Sciatic nerve (tissue), 2 donors: ENCODE measurements at regions not wholly inside any gene's neighbourhood (a gene's known extent, or its start where the extent isn't known, plus 50 kb on each side); places are given as distances from the start of the nearest gene placed in this dataset.

Experiments
- ATAC-seq: fragments of 200-7000 bp; cut with Tn5 transposase; one replicate; pipeline ENCODE4 v1.9.1; 2020; ENCODE audit warnings: mild to moderate bottlenecking, moderate library complexity
- DNase-seq: peaks from one replicate; pipeline ENCODE4 v3.0.0-alpha.2; 2020; ENCODE audit warnings: low spot score
- intact Hi-C: fragments of 100-400 bp; cut with DNase I; formaldehyde crosslinking; loops from one replicate; pipeline ENCODE4 v1.14.2; 2022
- donor health status: DM: no; HTN: no; CAD: no.
- donor health status: DM: no; HTN: no; CAD: no.

DNA sequence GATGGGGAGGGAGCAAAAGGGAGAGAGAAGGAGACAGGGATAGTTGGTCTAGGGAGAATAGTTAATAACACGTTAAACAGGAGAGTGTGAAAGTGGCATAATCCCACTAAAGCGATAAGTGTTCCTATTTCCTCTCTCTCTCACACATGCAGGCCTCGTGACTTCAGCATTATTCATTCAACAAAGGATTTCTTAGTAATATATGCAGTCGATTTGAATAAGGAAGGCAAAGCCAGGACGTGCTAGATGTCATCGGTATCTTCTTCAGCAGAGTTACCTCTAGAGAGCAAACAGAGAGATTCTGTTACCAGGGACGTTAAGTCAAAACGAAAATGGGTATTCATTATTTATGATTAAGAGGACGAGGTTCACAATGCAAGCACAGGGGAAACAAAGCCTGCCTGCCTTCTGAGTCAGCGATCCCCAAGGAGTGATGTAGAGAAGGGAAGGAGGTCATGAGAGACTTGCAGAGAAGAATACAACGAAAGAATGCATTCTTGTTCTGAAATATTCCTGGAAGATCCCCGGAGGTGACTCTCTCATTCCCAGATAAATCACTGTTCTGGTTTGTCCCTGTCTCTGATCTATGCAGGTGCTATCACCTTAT lies 1048.4 kb downstream of the NLGN4X start:
- ATAC-seq (no peak), DNase-seq (no peak)

DNA sequence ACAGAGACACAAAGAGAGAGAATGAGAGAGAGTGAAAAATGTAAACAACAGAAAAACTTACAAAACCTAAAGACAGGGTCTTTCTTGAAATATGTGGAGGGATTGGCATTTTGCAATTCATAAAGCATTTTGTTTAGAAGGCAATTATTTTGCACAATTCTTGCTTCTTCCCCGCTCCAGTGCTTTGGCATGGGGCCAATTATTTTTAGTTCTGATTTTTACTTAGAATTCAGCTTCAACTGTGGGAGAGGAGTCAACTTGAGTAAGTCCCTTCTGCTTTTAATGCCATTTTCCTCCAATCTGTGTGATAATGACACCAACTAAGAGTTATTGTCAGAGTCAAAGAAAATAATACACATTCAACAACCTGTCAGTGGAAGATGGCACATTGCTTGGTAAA lies 1051.9 kb downstream of the NLGN4X start:
- intact Hi-C loops, result no loop called here
- DNase-seq, result no peak
- no peak for ATAC-seq

More for the DNA sequence above, 1048.4 kb downstream of the NLGN4X start:
- intact Hi-C loops, result no loop called here

DNA sequence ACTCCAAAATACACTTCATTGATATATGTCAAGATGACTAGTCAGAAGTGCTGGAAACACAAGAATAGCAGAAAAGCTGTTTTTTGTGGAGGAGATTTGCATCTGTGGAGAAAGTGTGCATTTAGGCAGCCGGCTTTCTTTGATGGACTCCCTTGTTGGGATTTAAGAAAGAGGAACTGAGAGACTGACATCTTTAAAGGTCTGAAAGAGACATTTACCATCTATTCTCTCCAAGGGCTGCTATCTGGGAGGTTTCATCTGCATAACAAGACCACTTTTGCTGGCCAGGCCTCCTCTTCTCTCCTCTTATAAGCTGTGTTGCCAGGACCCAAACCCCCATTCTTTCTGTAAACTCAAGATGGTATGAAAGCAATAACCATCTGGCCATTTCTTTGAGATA lies 1065.0 kb downstream of the NLGN4X start:
- DNase-seq (no peak), ATAC-seq (no peak)
- intact Hi-C loops, result no loop called here

DNA sequence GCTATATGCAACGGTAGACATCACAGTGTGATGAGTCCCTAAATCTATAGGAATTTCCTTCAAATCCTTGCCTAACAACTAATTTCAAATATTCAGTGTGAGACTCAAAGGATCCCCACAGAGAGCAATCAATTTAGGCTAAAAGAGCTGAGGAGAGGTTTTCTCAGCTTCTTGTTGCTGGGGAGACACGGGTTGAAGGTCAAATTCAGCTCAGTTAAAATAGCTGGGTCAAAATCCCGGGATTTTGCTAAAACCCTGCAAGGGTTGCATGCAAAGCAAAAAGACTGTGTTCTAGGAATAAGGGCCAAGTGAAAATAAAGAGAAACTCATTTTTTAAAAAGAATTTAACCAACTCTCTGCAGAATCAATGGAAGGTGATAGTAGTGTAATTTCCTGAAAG lies 1073.4 kb downstream of the NLGN4X start:
- ATAC-seq (no peak), DNase-seq (no peak)
- intact Hi-C loops, result no loop called here

DNA sequence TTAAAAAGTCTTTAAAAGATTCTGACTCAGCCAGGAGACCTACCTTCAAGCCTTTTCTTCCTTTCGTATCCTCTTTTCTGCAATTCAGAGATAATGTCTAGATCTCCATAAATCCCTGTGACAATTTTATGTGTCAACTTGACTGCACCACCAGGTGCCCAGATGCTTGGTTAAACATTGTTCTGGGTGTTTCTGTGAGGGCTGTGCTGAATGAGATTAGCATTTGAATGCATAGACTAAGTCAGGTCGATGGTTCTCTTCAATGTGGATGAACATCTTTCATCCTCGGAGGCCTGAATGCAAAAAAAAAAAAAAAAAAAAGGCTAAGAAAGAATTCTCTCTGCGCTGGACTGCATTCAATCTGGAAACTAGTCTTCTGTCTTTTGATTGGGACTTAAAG lies 1082.7 kb downstream of the NLGN4X start:
- intact Hi-C loops, result no loop called here
- DNase-seq, result no peak
- ATAC-seq, result no peak

DNA sequence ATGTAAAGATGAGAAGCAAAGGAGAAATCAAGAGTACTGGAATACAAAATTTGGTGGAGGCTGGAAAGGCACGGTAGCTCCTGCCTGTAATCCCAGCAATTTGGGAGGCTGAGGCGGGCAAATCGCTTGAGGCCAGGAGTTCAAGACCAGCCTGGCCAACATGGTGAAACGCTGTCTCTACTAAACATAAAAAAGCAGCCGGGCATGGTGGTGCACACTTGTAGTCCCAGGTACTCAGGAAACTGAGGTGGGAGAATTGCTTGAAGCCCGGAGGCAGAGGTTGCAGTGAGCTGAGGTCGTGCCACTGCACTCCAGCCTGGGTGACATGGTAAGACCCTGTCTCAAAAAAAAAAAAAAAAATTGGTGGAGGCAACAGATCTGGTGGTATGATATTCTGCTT lies 1086.0 kb downstream of the NLGN4X start:
- ATAC-seq (no peak), DNase-seq (no peak)
- intact Hi-C loops, result no loop called here

DNA sequence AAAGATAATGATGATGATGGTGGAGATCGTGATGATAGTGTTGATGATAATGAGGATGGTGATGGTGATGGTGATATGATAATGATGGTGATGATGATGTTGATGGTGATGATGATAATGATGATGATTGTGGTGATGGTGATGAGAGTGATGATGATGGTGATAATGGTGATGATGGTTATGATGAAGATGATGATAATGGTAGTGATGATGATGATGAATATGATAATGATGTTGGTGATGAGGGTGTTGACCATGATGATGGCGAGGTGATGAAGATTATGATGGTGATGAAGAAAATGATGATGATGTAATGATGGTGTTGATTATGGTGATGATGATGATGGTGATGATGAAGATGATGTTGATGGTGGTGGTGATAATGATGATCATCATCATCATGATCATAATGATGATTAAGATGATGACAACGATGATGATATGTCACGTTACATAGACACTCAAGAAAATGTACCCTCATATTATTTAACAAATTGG lies 1106.4 kb downstream of the NLGN4X start:
- no peak for DNase-seq
- no peak for ATAC-seq
- intact Hi-C loops, result no loop called here

DNA sequence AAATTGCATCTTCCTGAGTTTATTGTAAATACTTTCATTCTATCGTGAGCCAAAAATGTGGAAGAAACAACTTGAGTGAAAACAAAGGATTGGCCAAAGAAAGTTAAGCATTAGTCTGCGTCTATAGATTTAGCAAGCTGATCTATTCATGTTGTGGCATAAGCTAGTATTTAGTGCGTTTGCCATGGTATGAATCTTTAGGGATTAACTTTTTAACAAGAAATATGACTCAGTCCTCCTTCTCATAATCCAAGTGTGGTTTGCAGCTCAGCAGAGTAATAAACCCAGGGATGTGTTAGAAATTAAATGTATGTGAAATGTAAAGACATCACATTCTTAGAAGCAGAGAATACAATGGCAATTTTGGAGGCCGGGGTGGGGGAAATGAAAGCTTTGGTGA lies 1110.9 kb downstream of the NLGN4X start:
- ATAC-seq, result no peak
- intact Hi-C loops, result no loop called here

DNA sequence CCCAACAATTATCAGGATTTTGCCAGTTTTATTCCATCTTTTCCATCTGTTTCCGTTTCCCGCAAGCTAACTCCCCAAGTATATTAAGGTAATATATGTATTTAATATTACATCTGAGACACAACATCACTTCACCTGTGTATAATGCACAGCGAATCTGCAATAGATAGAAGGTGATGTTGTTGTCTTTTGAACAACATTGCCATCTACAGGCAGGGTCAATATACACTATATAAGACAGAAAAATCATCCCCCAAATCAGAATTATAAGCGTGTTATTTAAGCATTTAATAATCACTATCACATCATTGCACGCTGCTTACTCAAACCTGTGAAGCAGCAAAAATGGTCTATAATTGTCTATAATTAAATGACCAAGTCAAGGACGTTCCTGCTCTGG lies 1115.5 kb downstream of the NLGN4X start:
- intact Hi-C loops, result no loop called here
- ATAC-seq, result no peak
- DNase-seq, result no peak

More for the DNA sequence above, 1110.9 kb downstream of the NLGN4X start:
- no peak for DNase-seq

DNA sequence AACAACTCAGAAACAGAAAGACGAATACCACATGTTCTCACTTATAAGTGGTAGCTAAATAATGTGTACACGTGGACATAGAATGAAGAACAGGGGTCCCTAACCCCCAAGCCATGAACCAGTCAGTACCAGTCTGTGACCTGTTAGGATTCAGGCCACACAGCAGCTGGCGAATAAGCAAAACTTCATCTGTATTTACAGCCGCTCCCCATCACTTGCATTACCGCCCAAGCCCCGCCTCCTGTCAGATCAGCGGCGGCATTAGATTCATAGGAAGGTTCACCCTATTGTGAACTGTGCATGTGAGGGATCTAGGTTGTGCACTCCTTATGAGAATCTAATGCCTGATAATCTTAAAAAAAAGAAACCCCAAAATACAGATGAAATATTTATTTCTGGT lies 1128.7 kb downstream of the NLGN4X start:
- ATAC-seq (no peak), DNase-seq (no peak)
- intact Hi-C loops, result no loop called here

DNA sequence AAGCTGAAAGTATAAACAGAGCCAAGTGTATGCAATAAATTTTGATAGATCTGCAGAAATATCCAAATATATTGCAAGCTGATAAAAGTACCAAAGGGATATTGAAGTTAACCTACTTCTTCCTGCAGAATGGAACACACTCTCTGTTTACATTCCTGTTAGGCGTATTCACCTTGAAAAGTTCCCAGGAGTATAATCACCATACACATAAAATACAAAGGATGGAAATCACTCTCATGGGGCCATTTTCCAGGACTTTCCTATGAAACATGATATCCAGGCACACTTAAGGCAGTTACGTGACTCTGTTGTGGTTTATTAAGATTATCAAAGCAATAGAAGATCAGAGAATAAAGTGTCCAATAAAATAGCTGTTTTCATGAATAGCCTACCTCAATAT lies 1142.3 kb downstream of the NLGN4X start:
- DNase-seq (no peak), ATAC-seq (no peak)
- intact Hi-C loops, result no loop called here

DNA sequence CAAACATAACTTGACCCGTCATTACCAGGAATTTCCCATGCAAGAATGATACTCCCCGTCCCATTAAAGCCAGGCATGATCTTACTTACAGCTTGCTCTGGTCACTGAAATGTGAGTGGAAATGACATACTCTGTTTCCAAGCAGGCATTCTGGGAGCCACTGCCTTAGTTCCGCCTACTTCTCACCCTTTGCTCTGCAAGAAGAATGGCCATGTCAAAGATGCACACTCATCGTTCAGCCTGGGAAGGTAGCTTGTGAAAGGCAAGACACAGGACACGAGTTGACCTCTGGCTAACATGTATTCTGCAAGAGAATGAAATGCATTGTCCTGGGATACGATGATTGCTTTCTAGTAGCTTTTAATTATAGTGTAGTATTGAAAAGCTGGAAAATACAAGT lies 1144.4 kb downstream of the NLGN4X start:
- no peak for ATAC-seq
- DNase-seq, result no peak
- intact Hi-C loops, result no loop called here

DNA sequence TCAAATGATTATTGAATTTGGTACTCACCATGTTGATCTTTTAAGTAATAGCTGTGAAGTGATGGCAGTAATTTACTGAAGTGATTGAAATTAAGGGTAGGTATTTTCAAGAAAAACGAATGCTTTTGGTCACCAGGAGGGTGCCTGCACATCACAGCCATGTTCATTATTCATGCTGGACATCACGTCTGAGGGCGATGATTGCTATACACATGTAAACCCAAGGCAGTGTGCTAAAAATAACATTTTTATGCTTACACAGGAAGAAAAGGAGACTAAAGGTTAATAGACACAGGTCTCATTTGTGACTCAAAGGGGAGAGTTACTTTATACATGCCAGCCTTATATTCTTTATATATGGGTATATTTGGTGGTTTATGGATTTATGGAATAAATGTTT lies 1146.0 kb downstream of the NLGN4X start:
- intact Hi-C loops, result no loop called here
- DNase-seq (no peak), ATAC-seq (no peak)

DNA sequence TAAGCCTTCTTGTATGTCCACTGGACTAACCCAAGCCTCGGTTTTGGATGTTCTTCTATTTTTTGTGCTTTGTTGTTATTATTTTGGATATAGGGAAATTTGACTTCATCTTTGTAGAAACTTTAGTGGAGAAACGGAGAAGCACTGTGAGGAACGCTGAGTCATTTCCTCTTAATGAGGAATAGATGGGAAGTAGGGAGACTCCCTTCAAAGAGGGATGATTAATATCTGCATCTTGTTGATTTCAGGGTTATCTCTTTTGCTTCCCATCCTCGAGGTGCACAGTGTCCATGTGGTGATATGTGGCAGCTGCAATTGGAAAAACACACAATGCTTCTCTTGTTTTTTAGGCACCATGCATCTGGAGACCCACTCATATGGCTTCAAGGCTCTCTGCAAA lies 1147.9 kb downstream of the NLGN4X start:
- intact Hi-C loops, result no loop called here
- ATAC-seq (no peak), DNase-seq (no peak)

DNA sequence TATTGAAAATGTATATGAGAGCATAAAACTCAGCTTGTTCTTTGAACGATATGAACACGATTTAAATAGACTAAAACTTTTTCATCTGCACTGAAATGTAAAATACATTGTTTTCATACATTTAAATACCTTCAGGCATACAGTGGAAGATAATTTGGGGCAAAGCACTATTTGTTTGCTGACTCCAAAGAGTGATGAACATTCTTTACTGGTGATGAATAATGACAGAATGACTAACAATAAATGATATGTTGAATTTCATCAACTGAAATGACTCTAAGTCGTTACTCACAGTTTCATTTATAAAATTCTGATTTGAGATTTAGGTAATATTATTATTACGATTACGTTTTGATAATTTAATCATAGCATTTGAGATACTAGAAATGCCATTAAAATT lies 1160.1 kb downstream of the NLGN4X start:
- DNase-seq (no peak), ATAC-seq (no peak)
- intact Hi-C loops, result no loop called here

DNA sequence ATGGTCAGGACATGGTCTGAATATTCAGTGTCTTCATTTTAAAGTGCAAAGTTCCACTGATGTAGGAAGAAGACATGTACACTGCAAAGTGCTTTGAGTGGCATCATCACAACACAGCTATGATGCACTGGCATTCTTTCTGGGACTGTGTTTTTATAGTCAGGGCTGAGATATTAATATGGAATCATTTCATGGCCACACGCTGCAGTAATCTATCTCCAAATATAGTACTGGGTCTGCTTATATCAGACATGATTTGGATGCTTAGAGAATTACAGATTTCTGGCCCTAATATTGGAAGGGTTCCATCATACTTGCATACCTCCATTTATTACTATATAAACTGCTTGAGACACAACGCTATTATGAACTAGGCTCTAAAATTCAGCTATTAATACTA lies 1170.9 kb downstream of the NLGN4X start:
- no peak for DNase-seq
- intact Hi-C loops, result no loop called here
- ATAC-seq, result no peak

DNA sequence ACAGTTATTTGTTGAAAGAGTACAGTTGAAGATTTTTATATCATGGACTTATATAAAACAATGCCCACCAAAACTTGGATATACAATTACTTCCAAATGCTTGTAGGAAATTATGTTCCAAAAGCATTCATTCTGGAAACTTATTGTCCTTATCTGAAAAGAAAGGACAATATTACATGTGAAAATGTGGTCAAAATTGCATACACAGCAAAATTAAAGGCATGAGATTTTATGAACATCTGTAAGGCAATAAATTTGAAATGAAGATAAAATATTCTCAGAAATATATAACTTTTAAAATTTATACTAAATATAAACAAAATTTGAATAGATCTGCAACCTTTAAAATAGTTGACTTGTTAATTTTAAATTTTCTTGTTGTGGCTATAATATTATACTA lies 1173.8 kb downstream of the NLGN4X start:
- DNase-seq (no peak), ATAC-seq (no peak)
- intact Hi-C loops, result no loop called here

DNA sequence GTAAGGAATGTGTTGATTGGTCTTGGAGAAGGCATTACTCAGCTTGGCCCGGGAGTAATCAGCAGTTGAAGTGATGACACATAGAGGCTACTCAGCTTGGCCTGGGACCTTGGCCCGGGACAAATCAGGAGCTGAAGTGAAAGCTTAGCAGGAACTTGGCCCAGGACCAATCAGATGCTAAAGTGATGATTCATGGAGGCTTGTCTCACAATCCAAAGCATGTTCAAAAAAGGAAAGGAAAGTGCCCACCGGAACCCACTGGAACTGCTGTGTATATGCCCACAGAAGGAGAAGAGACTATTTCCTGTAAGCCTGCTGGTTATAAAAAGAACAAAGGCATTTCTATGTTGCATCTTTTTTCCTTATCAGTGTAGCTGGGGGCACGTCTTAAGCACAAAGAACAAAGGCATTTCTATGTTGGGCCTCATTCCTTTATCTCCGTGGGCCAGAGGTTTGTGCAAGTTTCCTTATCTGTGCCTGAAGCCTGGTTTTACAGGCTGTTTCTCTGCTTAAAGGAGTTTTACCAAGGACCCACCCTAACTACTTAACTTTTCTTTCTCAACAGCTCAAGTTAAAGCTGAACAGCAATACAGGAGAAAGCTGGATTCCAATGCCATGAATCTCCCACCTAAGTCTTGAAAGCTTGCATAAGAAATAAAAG lies 1176.7 kb downstream of the NLGN4X start:
- DNase-seq (peak; percentile 57), ATAC-seq (peak; percentile 70)
- intact Hi-C loops, result no loop called here

DNA sequence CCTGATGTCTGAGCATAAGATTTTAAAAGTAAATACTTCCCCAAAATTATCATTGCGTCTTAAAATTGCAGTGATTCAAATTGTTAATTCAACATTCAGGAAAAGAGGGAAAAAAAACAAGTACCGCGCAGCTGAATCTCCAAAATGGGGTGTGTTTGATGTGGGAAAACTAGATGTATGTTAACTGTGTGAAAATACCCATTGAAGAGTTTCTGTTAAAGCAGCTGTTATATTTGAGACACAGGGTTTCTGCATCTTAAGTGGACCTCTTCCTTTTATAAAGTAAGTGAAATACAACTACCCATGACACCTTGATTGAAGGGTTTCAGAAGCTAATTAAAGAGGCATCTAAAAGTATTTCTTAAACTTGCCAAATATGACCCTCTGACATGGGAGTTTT lies 1186.1 kb downstream of the NLGN4X start:
- intact Hi-C loops, result no loop called here
- DNase-seq (no peak), ATAC-seq (no peak)

DNA sequence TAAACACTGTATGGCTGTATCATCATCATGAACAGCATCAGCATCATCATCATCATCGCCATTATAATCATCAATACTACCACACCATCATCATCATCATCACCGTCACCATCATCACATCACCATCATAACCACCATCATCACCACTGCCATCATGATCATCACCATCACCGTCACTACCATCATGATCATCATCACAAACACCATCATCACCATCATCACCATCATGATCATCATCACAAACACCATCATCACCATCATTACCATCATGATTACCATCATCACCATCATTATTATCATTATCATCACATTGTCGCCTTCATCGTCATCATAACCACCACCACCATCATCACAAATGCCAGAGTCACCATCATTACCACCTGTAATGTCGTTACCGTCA lies 1196.9 kb downstream of the NLGN4X start:
- DNase-seq (no peak), ATAC-seq (no peak)
- intact Hi-C loops, result no loop called here

DNA sequence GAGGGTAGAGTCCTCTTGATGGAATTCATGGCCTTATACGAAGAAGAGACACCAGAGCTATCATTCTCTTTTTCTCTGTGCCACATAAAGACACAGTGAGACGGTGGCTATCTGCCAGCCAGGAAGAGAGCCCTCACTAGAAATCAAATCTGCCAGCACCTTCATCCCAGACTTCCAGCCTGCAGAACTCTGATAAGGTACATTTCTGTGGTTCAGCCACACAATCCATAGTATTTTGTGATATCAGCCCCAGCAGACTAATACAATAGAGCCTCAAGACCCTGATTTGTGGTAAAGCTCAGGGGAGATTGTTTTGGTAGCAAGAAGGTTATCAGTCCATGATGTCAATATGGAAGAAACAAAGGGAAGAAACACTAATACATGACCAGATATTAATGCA lies 1213.2 kb downstream of the NLGN4X start:
- no peak for DNase-seq
- ATAC-seq, result no peak
- intact Hi-C loops, result no loop called here
